GM06990 (cell line): ENCODE measurements at regions not wholly inside any gene's neighbourhood (a gene's known extent, or its start where the extent isn't known, plus 50 kb on each side); places are given as distances from the start of the nearest gene placed in this dataset.

ENCODE experiments used
- DNase-seq: peaks from one replicate; pipeline ENCODE4 v3.0.0-alpha.2; 2011; ENCODE audit not compliant: insufficient read length; ENCODE audit errors: extremely low read depth
- H3K27me3 ChIP-seq: replicated peaks from 2 replicates; pipeline ENCODE4 v1.6.0; 2011; ENCODE audit warnings: low read length; ENCODE audit not compliant: control insufficient read depth, insufficient read depth
- H3K36me3 ChIP-seq: 2 replicates; pipeline ENCODE4 v1.5.1; 2011; ENCODE audit warnings: low read length; ENCODE audit not compliant: control insufficient read depth, insufficient read depth
- H3K4me3 ChIP-seq: replicated peaks from 2 replicates; pipeline ENCODE4 v1.5.1; 2011; ENCODE audit warnings: low read depth, mild to moderate bottlenecking, control low read depth, low read length
- CTCF ChIP-seq: IDR thresholded peaks from 2 replicates; pipeline ENCODE4 v1.5.1; 2011; ENCODE audit warnings: low read length, control low read depth, mild to moderate bottlenecking, inconsistent platforms; ENCODE audit not compliant: insufficient read depth, poor library complexity, severe bottlenecking

DNA sequence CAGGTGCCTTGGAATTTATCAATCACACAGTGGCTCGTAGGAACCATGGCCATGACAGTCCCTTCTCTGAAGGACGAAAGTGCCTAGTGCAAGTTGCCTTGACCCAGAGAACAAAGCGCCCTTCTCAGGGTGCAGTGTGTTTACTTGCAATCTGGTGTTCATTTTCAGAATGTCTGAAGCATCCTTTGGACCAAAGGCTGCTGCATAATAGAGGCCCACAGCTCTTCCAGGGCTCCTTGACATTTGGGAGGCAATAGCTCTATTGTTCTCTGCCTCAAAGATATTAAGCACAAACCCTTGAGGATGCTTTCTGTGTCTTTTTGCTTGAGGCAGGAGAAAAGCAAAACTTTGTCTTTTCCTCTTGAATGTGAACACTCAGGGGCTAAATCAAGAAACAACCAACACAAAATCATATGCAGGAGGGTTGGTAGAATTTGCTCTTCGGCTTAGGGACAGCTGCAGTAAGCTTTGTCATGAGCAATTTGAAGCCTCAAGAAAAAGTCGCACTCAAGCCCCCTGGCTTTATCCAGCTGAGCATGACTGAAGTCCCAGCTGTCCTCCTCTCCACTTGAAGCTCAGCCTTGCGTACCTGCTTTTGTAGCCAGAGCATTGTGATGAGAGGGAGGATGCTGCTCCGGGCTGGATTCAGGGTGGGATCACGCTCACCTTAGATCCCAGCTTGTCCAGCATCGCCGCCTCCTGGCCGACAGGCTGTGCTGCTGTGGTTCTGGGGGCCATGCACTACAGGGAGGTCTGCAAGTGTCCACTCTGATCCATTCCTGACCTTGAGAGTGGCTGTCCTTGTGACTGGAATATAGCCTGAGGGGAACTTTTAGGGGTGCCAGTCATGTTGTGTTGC lies 495.4 kb downstream of the CDH26 start:
- no peak for TF ChIP-seq CTCF
- no peak for DNase-seq
- H3K36me3 ChIP-seq = no peaks in the 10 kb centered on the region
- H3K27me3 ChIP-seq = no peaks in the 10 kb centered on the region
- no peak overlapping the region for H3K4me3 ChIP-seq

GRCh38 chr20:60454491-60454890 lies 496.3 kb downstream of the CDH26 start:
- no peak for TF ChIP-seq CTCF
- no peaks in the 10 kb centered on the region for H3K27me3 ChIP-seq

DNA sequence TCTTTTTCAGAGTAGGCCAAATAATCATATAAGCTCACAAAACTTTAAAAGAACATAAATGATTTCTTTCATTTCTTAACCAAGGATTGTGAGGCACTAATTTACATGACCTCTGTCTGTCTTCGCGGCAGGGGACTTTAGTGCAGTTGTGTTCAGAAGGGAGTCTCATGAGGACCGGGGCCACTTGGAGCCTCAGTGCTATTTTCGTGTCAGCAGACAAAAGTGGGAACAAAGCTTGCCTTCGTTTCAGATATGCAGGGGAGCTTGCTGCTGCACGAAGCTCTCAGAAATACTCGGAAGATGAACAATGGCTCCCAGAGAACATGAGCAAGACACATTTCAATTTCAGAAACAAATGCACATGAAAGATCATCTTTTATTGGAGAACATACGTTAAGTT lies 497.0 kb downstream of the CDH26 start:
- Histone ChIP-seq H3K36me3 (no peaks in the 10 kb centered on the region), H3K4me3 (no peak overlapping the region), H3K27me3 (no peaks in the 10 kb centered on the region)
- no peak for DNase-seq
- TF ChIP-seq CTCF = no peak

More at GRCh38 chr20:60454491-60454890, 496.3 kb downstream of the CDH26 start:
- no peak for DNase-seq
- Histone ChIP-seq H3K36me3 (no peaks in the 10 kb centered on the region), H3K4me3 (no peak overlapping the region)

- no peak overlapping the region for H3K4me3 ChIP-seq
- H3K36me3 ChIP-seq = no peaks in the 10 kb centered on the region
- TF ChIP-seq CTCF = no peak
- DNase-seq = no peak
- no peaks in the 10 kb centered on the region for H3K27me3 ChIP-seq
Observed at GRCh38 chr20:60459212-60459611, 501.0 kb downstream of the CDH26 start.

DNA sequence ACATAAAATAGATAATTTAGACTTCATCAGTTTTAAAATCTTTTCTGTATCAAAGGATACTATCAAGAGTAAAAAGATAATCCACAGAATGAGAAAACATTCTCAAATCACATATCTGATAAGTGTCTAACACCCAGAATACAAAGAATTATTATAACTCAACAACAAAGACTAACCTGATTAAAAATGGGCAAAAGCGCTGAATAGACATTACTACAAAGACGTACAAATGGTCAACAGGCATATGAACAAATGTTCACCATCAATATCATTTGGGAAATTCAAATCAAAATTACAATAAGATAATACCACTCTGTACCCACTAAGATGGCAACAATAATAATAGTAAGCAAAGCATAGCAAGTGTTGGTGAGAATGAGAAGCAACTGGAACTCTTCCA lies 503.8 kb downstream of the CDH26 start:
- TF ChIP-seq CTCF = no peak
- no peak overlapping the region for H3K4me3 ChIP-seq
- DNase-seq = no peak

More for the DNA sequence above, 503.8 kb downstream of the CDH26 start:
- Histone ChIP-seq H3K27me3 (no peaks in the 10 kb centered on the region), H3K36me3 (no peaks in the 10 kb centered on the region)
